GM19324 (cell line): ENCODE measurements at regions not wholly inside any gene's neighbourhood (a gene's known extent, or its start where the extent isn't known, plus 50 kb on each side); places are given as distances from the start of the nearest gene placed in this dataset.

Experiments
- ATAC-seq: cut with Tn5 transposase; IDR thresholded peaks from one replicate; pipeline ENCODE4 v1.9.1; 2021; ENCODE audit warnings: mild to moderate bottlenecking, moderate library complexity; ENCODE audit not compliant: unreplicated experiment, low FRiP score

DNA sequence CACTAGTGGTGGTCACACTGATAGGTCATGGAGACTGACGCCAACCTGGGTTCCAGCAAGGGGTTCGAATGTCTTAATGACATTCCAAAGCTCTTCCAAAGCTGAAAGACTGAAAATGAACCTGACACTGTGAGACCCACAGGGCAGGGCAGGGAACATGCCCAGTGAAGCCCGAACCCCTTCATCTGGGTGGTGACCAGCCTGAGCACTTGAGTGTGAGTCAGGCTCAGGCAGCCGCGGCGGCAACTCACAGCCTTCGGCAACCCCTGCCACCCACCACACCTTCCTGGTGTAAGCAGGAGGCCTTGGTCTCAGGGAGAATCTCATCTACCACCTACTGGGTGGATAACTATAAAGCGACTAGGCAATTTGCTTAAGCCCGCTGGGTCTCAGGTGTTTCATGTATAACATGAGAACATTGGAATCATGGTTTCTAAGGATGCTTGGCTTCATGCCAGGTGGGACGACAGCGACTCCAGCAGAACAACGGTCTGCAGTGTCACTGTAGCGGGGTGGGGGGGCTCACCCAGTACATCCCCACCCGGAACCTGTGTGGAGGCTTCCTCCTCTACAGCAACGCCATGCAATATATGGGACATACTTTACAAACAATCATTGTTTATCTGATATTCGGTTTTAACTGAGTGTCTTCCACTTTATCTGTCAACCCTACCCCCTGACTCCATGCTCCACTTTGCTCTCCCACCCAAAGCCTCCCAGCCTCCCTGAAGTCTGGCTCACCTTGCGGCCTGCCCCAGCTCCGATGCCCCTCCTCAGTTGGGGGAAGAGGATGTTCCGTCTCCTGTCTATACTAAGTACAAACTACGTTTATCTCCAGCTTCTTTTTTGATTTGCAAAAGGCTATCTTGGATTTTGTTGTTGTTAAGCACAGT is 125.0 kb upstream of the MEF2A start:
- ATAC-seq = no peak

DNA sequence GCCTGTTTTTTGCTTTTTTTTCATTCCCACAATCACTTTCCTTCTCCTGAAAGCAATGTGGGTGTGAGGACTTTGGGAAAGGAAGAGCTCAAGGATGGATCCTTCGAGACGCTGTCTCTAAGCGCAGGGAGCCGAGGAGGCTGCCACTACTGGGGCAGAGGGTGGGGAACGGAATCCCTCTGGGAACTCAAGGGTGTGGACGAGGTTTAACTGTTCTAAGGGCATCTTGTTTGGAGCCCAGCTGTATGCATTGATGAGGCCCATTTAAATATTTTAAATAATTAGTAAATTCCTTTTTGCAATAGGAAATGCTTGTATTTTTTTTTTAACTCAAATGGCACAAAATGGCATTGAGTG is 124.4 kb upstream of the MEF2A start:
- ATAC-seq = no peak

DNA sequence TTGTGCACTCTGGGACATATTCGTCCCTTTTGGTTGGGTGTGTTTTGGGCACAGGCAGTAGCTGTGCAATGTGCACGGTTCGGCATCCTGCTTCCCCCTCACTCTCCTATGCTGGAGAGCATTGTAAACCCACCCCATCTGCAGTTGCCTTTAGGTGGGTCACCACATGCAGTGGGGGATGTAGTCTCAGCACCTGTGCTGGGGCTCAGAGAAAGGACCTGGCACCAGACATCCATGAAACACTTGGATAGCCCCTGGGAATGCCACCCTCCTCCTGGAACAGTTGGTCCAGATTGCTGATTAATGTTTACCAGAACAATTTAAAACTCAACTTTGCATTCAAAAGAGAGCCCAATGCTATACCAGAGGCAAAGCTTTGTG is 123.9 kb upstream of the MEF2A start:
- no peak for ATAC-seq

DNA sequence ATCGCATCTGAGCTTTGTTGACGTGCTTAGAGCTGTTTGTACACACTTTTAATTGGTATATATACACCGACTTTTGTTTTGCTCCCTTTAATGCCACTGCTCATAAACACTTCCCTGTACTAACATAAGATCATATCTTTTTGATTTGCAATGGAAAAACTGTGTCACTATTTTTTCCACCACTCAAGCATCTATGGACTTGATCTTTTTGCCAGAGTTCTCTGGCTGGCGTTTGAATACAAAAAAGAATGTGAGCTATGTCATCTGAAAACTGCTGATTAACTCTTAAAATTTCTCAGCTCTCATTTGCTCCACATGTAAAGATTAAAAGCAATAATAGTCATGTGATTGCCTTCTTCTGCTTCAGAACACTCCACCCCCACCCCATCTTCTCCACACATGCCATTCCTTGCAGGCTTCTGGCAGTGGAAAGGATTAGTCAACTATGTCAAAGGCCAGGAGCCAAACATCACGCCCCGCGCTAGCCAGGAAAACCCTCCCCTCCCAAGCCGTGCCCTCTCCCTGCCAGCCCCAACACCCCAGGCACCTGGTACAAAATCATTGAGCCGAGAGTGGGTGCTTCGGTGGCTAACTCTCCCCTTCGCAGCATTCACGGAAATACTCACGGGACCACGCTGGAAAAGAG is 123.4 kb upstream of the MEF2A start:
- ATAC-seq = no peak

DNA sequence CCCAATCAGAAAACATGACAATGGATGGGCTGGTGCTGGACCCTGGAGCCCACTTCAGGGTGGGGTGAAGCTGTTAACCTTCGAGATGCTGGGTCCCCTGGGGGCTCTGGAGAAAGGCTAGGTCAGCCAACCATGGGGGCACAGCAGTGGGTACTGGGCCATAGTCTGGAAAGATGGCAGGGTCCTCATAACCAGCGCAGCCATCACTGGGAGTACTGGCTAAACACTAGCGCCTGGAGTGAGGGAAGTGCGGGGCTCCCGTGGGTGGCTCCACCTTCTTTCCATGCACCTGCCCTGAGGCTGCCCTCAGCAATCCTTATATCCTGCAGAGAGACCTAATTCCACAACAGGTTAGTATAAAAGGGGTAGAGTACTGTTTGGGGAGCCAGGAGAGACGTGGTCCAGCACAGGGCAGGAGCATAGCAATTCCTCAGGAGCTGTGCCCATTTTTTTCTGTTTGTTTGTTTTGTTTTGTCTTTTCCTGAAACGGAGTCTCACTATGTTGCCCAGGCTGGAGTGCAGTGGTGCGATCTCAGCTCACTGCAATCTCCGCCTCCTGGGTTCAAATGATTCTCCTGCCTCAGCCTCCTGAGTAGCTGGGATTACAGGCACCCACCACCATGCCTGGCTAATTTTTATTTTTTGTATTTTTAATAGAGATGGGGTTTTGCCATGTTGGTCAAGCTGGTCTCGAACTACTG is 122.6 kb upstream of the MEF2A start:
- no peak for ATAC-seq

DNA sequence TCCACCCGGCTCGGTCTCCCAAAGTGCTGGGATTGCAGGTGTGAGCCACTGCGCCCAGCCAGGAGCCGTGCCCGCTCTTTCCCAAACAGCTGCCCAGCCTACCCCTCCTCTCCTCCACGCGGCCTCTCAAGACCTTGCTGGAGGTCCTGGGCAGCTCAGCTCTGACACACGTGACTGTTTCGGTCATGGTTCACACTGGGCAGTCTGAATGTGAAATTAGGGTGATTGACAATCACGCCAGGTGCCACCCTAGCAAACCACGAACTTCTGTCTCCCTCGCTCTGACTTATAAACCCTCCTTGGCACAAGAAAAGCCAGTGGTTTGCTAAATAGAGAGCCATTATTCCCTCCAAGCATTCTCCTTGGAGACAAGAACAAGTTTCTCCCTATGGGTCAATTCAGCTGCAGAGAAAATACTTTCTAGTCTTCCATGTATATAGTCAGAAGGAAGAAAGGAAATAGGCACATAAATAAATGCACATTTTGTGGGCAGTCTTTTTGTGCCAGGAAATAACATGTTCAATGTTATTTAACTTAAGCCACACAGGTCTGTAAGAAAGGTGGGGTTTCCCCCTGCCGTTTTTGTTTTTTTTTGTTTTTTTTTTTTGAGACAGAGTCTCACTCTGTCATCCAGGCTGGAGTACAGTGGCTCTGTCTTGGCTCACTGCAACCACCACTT is 121.9 kb upstream of the MEF2A start:
- ATAC-seq = no peak

DNA sequence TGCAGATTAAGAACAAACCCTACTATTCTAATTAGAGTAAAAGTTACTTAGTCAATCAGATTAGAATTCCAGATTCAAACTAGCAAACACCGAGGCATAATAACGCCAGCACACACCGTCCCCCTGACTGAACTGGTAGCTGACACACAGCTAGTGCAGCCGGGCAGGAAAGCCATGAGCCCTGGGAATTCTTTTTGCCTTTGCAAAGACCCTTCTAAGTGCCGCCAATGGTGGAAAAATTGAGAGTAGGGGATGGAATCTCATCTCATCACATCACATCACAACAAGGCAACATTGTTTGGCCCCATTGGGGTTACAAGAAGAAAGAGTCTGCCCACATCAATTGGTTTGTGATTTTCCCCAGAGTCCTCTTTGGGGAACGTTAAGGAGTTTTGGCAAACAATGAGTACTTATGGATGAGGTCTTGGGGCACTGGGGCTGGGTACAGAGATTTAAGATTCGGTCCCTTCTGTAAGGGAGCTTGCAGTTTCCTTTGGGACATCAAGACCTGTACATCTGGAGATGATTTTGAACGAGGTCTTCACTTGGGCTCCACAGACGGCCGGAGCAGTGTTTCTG is 120.4 kb upstream of the MEF2A start:
- no peak for ATAC-seq

DNA sequence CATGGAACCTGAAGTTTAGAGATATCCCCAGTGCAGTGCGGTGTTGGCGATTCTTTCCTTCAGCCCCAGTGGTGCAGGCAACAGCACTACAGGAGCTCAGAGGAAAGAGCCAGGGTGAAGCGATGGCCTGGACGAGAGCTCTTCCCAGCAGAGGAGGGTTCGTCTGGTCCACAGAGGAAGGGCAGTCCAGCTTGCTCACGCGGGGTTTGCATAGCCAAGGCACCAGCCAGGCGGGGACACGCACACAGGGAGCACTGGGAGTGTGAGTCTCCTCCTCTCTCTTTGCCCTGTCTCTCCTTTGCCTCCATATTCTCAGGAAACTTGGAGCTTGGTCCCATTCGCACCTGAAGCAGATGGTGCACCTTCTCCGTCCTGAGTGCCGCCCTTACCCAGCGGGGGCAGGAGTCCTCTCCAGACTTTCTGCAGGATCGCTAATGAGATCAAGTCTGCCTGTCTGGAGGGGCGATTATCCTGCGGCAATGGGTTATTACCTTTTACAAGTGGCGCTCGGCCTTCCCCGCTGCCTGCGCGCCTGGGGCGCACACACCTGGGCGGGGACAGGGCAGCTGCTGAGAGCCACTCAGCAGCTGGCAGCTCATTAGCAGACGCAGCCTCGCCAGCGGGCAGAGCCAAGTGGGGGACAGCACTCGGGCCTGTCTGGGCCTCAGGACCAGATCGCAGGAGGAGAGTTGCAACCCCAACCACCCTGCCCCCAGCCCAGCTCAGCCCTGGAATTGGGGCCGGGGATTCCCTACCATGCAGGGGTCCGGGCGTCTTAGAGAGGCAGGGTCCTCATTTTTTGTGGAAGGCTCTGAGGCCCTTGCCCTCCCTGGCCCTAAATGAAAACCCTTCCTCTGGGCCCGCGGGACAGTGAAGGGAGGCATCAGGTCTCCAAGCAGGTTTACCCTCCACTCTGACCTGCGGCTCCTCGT is 119.0 kb upstream of the MEF2A start:
- ATAC-seq = no peak

DNA sequence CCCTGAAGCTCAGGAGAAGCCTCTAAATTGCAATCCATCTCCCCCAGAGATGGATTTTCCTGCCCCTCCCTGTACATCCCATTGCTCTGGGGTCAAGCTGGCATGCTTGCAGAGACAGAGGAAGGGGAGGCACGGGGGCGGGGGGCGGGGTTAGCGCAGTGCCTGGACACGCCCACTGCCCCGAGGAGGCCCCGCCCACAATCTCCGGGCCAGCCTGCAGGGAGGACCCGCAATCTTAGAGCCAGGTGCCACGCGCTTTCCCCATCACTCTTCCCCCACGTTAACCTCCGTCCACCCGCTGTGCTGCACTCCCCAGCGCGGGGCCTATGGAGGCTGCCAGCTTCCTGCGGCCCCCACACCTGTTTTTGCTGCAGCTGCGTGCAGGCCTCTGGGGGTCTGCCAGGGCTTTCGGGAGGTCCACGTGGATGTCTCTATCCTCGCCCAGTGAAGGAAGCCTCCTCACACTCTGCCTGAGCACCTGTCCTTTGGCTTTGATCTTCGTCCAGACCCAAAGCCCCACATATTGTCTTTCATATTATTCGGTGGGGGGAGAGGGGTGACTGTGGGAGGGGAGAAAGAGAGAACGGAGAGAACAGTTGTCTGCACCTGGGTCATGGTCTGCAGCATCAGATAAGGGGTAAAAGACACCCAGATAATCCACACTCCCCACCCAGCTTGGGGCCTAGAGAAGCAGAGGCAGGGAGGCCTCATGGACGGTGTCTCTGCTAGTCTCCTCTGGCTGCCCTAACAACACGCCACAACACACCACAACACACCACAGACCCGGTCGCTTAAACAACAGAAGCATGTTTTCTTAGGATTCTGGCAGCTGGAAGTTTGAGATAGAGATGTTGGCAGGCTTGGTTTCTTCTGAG is 118.0 kb upstream of the MEF2A start:
- no peak for ATAC-seq

DNA sequence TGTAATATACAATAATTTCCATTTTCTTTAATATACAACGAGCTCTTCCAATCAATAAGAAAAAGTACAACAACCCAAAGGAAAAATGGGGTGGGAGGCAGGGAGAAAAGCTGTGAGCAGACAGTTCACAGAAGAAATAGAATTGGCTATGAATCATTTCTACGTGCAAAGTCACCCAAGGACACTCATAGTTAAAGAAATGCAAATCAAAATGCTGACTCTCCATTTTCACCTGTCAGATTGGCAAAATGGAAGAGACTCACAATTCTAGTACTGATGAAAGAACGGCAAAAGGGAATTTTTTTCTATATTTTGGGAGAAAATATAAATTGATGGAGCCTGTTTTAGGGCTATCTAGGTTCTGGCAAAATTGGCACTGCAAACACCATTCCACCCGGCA is 116.3 kb upstream of the MEF2A start:
- ATAC-seq = no peak

DNA sequence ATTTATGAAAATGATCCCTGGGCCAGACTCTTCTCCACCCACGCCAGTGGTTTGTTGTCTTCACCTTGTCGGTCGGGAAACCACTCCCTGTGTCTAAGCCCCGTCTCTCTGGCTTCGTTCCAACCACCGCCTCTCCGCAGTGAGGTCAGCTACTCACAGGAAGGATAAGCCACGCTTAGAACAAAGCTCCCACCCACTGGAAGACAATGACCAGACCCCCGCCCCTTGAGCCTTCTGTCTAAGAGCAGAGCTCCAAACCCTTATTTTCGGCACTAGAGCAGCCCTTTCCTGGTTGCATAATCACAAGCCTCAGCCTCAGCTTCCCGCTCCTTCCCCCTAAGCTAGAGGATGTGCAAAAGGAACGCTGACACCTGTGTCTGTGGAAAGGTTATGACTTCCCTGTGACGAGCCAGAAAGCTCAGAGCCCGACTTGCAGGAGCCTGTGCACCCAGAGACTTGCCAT is 114.9 kb upstream of the MEF2A start:
- no peak for ATAC-seq

DNA sequence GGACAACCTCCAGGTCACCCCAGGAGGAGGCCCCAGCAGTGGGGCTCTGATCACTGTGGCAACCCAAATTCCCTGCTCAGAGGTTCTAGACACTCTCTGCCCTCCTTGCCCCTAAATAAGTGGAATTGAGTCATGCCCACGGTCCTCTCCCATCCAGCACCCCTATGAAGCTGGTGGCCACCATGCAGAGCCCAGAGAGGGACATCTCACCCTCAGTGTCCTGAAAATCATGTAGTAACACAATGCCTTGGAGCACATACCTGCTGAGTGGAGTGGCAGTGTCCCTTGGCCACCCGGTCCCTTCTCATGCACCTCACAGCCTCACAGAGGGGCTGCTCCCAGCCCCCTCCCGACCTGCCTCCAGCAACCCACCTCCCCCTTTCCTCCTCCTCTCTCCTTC is 114.3 kb upstream of the MEF2A start:
- ATAC-seq = no peak

DNA sequence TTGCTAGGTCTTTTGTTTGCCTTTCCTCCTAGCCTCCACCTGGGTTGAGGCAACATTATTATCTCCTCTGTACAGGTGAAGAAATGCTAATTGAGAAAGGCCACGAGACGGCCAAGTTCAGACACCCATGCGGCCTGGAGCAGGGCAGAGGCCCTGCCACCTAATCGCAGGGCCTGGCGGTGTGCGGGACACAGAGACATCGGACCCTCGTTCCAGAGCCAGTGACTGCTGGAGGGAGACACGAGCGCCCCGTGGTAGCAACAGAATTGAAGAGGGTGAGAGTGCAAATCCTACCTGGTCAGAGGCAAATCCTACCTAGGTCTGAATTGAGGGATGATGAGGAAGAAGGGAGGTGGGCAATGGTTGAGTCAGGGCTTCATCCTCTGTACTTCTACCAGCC is 113.8 kb upstream of the MEF2A start:
- ATAC-seq = no peak

DNA sequence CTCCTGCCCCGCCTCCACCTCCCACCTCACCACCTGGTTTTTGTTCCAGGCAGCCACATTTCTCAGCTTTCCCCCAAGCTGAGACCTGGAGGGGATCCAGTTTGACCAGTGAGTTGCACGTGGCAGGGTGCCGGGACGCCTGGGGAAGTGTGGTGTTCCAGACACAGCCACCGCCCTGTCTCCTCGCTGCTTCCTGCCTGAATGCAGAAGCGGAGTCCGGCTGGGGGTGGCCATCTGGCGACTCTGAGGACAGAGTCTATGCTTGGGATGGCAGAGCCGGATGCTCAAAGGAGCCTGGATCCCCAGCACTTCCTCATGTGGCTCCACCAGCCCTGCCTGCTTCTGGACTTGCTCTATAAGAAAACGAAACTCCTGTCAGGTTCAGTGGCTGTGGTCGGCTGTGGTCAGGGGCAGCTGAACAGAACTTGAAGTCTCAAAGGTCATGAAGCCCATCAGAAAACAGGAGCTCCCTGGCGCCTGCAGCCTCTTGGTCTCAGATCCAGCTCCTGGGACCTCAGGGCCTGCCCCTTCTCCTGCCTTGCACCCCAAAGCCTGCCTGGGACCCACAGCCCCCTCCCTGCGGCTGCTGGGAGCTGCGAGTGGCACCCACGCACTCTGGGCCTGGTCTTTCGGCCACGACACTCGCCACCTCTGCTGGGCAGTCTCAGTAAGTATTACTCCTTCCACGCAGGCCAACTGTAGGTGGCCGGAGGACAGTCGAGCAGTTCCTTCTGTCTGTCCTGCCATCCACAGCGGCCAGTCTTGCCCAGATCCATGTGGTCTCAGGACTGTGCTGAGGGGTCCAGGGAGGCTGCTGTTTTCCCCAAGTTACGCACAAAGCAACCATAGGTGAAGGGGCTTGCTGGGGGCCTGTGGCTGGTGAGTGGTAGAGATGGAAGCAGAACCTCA is 112.8 kb upstream of the MEF2A start:
- ATAC-seq = peak; percentile 73

DNA sequence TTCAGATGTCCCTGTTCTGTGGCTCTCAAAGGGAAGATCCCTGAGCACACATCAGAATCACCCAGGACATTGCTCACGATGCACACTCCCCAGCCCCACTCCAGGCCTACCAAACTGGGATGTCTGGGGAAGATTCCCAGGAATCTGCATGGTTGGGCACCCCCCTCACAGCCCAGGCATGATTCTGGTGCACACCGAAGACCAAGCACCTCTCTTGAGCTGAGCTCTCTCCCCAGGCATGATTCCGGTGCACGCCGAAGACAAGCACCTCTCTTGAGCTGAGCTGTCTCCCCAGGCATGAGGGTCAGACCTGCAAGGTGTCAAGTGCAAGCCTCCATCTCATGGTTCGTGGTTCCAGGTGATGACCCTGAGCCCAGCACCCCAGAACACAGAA is 112.2 kb upstream of the MEF2A start:
- ATAC-seq = no peak

DNA sequence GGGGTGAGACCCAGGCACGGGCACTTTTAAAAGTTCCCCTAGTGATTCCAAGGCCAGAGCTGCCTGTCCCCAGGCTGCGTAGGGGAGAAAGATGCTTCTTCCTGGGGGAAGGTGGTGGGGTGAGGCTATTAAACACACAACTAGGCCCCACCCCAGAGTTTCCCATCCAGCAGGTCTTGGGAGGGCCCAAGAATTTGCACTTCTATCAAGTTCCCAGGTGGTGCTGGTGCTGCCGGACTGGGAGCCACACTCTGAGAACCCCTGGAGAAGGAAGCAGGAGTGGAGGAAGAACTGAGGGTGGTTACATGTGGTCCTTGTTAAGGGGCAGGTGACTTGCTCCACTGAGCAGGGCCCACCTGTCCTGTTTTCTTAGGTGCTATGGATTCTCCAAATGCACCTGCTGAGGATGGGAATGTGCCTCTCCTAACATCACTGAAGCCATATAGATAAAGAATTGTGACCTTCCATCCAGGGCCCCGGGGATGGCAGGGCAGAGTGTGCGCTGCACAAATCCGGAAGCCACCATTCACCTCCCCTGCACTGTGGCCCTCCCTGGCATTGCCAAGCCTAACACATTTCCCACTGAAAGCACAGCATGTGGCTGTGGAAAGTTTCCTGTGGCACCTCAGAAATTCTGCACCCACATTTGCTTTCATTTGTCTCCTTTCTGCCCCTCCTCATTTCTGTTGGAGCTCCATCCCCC is 111.5 kb upstream of the MEF2A start:
- no peak for ATAC-seq
